HPDE6-E6E7 (cell line): ENCODE measurements at regions not wholly inside any gene's neighbourhood (a gene's known extent, or its start where the extent isn't known, plus 50 kb on each side); places are given as distances from the start of the nearest gene placed in this dataset.
"Not testable (repeated sequence)": the region's sequence is repeated elsewhere in the genome, so short reads cannot be mapped to it uniquely, and the experiment has no call there.

Experiments
- DNase-seq: peaks from one replicate; pipeline ENCODE4 v3.0.0; 2011; ENCODE audit warnings: missing footprints; ENCODE audit errors: extremely low spot score

- no peak for DNase-seq
Measured at GRCh38 chr2:111251711-111252110, 131.0 kb downstream of the BCL2L11 start.

- no peak for DNase-seq
Measured at GRCh38 chr2:111252436-111252835, 131.7 kb downstream of the BCL2L11 start.

GRCh38 chr2:111254916-111255315 is 134.2 kb downstream of the BCL2L11 start:
- not testable (repeated sequence) for DNase-seq

GRCh38 chr2:111256628-111257027 is 135.9 kb downstream of the BCL2L11 start:
- not testable (repeated sequence) for DNase-seq

- DNase-seq = not testable (repeated sequence)
Measured at GRCh38 chr2:111257607-111258006, 136.9 kb downstream of the BCL2L11 start.

GRCh38 chr2:111258318-111258717 is 137.6 kb downstream of the BCL2L11 start:
- not testable (repeated sequence) for DNase-seq

GRCh38 chr2:111262627-111263379 is 142.1 kb downstream of the BCL2L11 start:
- DNase-seq = not testable (repeated sequence)

- DNase-seq = not testable (repeated sequence)
Measured at GRCh38 chr2:111263380-111264017, 142.8 kb downstream of the BCL2L11 start.

- DNase-seq = not testable (repeated sequence)
Measured at GRCh38 chr2:111264956-111265355, 144.2 kb downstream of the BCL2L11 start.

- not testable (repeated sequence) for DNase-seq
Measured at GRCh38 chr2:111266556-111266955, 145.8 kb downstream of the BCL2L11 start.

- not testable (repeated sequence) for DNase-seq
Measured at GRCh38 chr2:111267038-111267437, 146.3 kb downstream of the BCL2L11 start.

GRCh38 chr2:111269761-111270323 is 149.1 kb downstream of the BCL2L11 start:
- DNase-seq = not testable (repeated sequence)

GRCh38 chr2:111270569-111270968 is 149.9 kb downstream of the BCL2L11 start:
- not testable (repeated sequence) for DNase-seq

GRCh38 chr2:111271647-111272304 is 151.1 kb downstream of the BCL2L11 start:
- DNase-seq = not testable (repeated sequence)

- DNase-seq = not testable (repeated sequence)
Measured at GRCh38 chr2:111273007-111273406, 152.3 kb downstream of the BCL2L11 start.

- DNase-seq = not testable (repeated sequence)
Measured at GRCh38 chr2:111275047-111275853, 154.5 kb downstream of the BCL2L11 start.

GRCh38 chr2:111275854-111276171 is 155.1 kb downstream of the BCL2L11 start:
- not testable (repeated sequence) for DNase-seq

- DNase-seq = not testable (repeated sequence)
Measured at GRCh38 chr2:111278133-111278532, 157.4 kb downstream of the BCL2L11 start.

- not testable (repeated sequence) for DNase-seq
Measured at GRCh38 chr2:111280709-111281286, 160.1 kb downstream of the BCL2L11 start.

GRCh38 chr2:111282162-111282561 is 161.4 kb downstream of the BCL2L11 start:
- not testable (repeated sequence) for DNase-seq
